PC-9 (cell line): ENCODE measurements at regions not wholly inside any gene's neighbourhood (a gene's known extent, or its start where the extent isn't known, plus 50 kb on each side); places are given as distances from the start of the nearest gene placed in this dataset.
"Not testable (repeated sequence)": the region's sequence is repeated elsewhere in the genome, so short reads cannot be mapped to it uniquely, and the experiment has no call there.

ENCODE experiments used
- EZH2 ChIP-seq: fragments of 200-600 bp; sonication (generic); IDR thresholded peaks from 2 replicates; pipeline ENCODE4 v1.8.0; 2017; ENCODE audit warnings: antibody characterized with exemption, low read depth
- TF ChIP-seq, protein P1 (sequence below): fragments of 200-600 bp; sonication (generic); conservative IDR thresholded peaks from 2 replicates; pipeline ENCODE4 v1.6.1; 2017; ENCODE audit warnings: mixed run types, antibody characterized with exemption, mild to moderate bottlenecking, moderate library complexity

DNA sequence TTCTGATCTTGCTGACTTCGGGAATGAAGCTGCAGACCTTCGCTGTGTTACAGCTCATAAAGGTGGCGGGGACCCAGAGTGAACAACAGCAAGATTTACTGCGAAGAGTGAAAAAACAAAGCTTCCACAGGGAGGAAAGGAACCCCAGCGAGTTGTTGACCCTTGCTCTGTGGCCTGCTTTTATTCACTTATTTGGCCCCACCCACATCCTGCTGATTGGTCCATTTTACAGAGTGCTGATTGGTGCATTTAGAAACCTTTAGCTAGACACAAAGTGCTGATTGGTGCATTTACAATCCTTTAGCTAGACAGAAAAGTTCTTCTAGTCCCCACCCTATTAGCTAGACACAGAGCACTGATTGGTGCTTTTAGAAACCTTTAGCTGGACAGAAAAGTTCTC is 218.3 kb downstream of the MAP2K4 start:
- TF ChIP-seq, protein P1, sequence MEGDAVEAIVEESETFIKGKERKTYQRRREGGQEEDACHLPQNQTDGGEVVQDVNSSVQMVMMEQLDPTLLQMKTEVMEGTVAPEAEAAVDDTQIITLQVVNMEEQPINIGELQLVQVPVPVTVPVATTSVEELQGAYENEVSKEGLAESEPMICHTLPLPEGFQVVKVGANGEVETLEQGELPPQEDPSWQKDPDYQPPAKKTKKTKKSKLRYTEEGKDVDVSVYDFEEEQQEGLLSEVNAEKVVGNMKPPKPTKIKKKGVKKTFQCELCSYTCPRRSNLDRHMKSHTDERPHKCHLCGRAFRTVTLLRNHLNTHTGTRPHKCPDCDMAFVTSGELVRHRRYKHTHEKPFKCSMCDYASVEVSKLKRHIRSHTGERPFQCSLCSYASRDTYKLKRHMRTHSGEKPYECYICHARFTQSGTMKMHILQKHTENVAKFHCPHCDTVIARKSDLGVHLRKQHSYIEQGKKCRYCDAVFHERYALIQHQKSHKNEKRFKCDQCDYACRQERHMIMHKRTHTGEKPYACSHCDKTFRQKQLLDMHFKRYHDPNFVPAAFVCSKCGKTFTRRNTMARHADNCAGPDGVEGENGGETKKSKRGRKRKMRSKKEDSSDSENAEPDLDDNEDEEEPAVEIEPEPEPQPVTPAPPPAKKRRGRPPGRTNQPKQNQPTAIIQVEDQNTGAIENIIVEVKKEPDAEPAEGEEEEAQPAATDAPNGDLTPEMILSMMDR: not testable (repeated sequence)
- not testable (repeated sequence) for TF ChIP-seq EZH2
